ENCODE measurements at regions not wholly inside any gene's neighbourhood (a gene's known extent, or its start where the extent isn't known, plus 50 kb on each side); places are given as distances from the start of the nearest gene placed in this dataset.
"Not testable (repeated sequence)": the region's sequence is repeated elsewhere in the genome, so short reads cannot be mapped to it uniquely, and the experiment has no call there.

GRCh38 chr17:70995997-70996396, 826.7 kb downstream of the KCNJ2 start:
- DNase-seq (ENCODE audit: low read depth, low spot score): no peak

- DNase-seq (ENCODE audit: low read depth, low spot score): no peak
These were observed 834.4 kb downstream of the KCNJ2 start for GRCh38 chr17:71003736-71004135.

GRCh38 chr17:71004413-71004812, 835.1 kb downstream of the KCNJ2 start:
- no peak for DNase-seq (ENCODE audit: low read depth, low spot score)

GRCh38 chr17:71011391-71011790, 842.1 kb downstream of the KCNJ2 start:
- DNase-seq (ENCODE audit: low read depth, low spot score): no peak

- no peak for DNase-seq (ENCODE audit: low read depth, low spot score)
These were observed 850.4 kb downstream of the KCNJ2 start for GRCh38 chr17:71019699-71020098.

- DNase-seq (ENCODE audit: low read depth, low spot score): no peak
These were observed 853.4 kb downstream of the KCNJ2 start for GRCh38 chr17:71022758-71023157.

GRCh38 chr17:71023249-71024030, 854.1 kb downstream of the KCNJ2 start:
- peak; percentile 16 for DNase-seq (ENCODE audit: low read depth, low spot score)

- DNase-seq (ENCODE audit: low read depth, low spot score): no peak
These were observed 854.8 kb downstream of the KCNJ2 start for GRCh38 chr17:71024172-71024571.

GRCh38 chr17:71024969-71025368, 855.6 kb downstream of the KCNJ2 start:
- DNase-seq (ENCODE audit: low read depth, low spot score): no peak

GRCh38 chr17:71029246-71029645, 859.9 kb downstream of the KCNJ2 start:
- DNase-seq (ENCODE audit: low read depth, low spot score): no peak

- DNase-seq (ENCODE audit: low read depth, low spot score): not testable (repeated sequence)
These were observed 862.0 kb downstream of the KCNJ2 start for GRCh38 chr17:71031286-71031685.

- DNase-seq (ENCODE audit: low read depth, low spot score): no peak
These were observed 863.5 kb downstream of the KCNJ2 start for GRCh38 chr17:71032746-71033273.

- no peak for DNase-seq (ENCODE audit: low read depth, low spot score)
These were observed 864.0 kb downstream of the KCNJ2 start for GRCh38 chr17:71033336-71033735.

- DNase-seq (ENCODE audit: low read depth, low spot score): no peak
These were observed 865.9 kb downstream of the KCNJ2 start for GRCh38 chr17:71035226-71035625.

- no peak for DNase-seq (ENCODE audit: low read depth, low spot score)
These were observed 868.1 kb downstream of the KCNJ2 start for GRCh38 chr17:71037386-71037785.

- no peak for DNase-seq (ENCODE audit: low read depth, low spot score)
These were observed 870.1 kb downstream of the KCNJ2 start for GRCh38 chr17:71039391-71039790.

GRCh38 chr17:71052971-71053370, 883.6 kb downstream of the KCNJ2 start:
- no peak for DNase-seq (ENCODE audit: low read depth, low spot score)

- peak; percentile 35 for DNase-seq (ENCODE audit: low read depth, low spot score)
These were observed 885.8 kb downstream of the KCNJ2 start for GRCh38 chr17:71055128-71055527.

- no peak for DNase-seq (ENCODE audit: low read depth, low spot score)
These were observed 888.1 kb downstream of the KCNJ2 start for GRCh38 chr17:71057448-71057847.

GRCh38 chr17:71057938-71058337, 888.6 kb downstream of the KCNJ2 start:
- no peak for DNase-seq (ENCODE audit: low read depth, low spot score)

GRCh38 chr17:71063127-71063526, 893.8 kb downstream of the KCNJ2 start:
- no peak for DNase-seq (ENCODE audit: low read depth, low spot score)

GRCh38 chr17:71063559-71063958, 894.2 kb downstream of the KCNJ2 start:
- no peak for DNase-seq (ENCODE audit: low read depth, low spot score)

GRCh38 chr17:71067669-71068407, 898.5 kb downstream of the KCNJ2 start:
- no peak for DNase-seq (ENCODE audit: low read depth, low spot score)
